Fibroblast of lung (primary cell): ENCODE measurements at regions not wholly inside any gene's neighbourhood (a gene's known extent, or its start where the extent isn't known, plus 50 kb on each side); places are given as distances from the start of the nearest gene placed in this dataset.

Experiments
- DNase-seq, 2 donors: peaks; one replicate each; pipeline versions ENCODE4 v3.0.0 to v3.0.0-alpha.2; 2010; ENCODE audit warnings: low read depth in 2 of 2
- H2AFZ ChIP-seq: 2 replicates; pipeline ENCODE4 v1.5.1; 2012; ENCODE audit warnings: low read length, control low read depth, inconsistent platforms
- H3K27ac ChIP-seq: 2 replicates; pipeline ENCODE4 v1.5.1; 2011; ENCODE audit warnings: low read length, control low read depth; ENCODE audit not compliant: insufficient read depth
- H3K27me3 ChIP-seq: 2 replicates; pipeline ENCODE4 v1.5.1; 2011; ENCODE audit warnings: mild to moderate bottlenecking, low read length; ENCODE audit not compliant: control insufficient read depth, insufficient read depth
- H3K36me3 ChIP-seq: 2 replicates; pipeline ENCODE4 v1.5.1; 2011; ENCODE audit warnings: low read length; ENCODE audit not compliant: control insufficient read depth, insufficient read depth
- H3K4me1 ChIP-seq: 2 replicates; pipeline ENCODE4 v1.5.1; 2011; ENCODE audit warnings: low read length; ENCODE audit not compliant: control insufficient read depth, insufficient read depth; ENCODE audit errors: extremely low read depth
- H3K4me2 ChIP-seq: 2 replicates; pipeline ENCODE4 v1.5.1; 2011; ENCODE audit warnings: low read length, control low read depth; ENCODE audit not compliant: insufficient read depth; ENCODE audit errors: extremely low read depth
- H3K4me3 ChIP-seq, 4 experiments: fragments of 200-600 bp in 1 of 4; sonication (generic) in 1 of 4; replicated peaks in 1 of 4; 2 replicates each; pipeline ENCODE4 v1.5.1; 2011 to 2016; ENCODE audit warnings: low read length in 4 of 4, low read depth in 3 of 4, mild to moderate bottlenecking in 3 of 4, control low read depth in 2 of 4, inconsistent platforms in 1 of 4, mixed read lengths in 1 of 4; ENCODE audit not compliant: insufficient read depth in 1 of 4; ENCODE audit errors: control extremely low read depth in 1 of 4
- H3K79me2 ChIP-seq: 2 replicates; pipeline ENCODE4 v1.5.1; 2012; ENCODE audit warnings: mild to moderate bottlenecking, low read length, inconsistent platforms; ENCODE audit not compliant: control insufficient read depth, insufficient read depth
- H3K9ac ChIP-seq: 2 replicates; pipeline ENCODE4 v1.5.1; 2011; ENCODE audit warnings: mild to moderate bottlenecking, low read length, control low read depth; ENCODE audit not compliant: insufficient read depth
- H3K9me3 ChIP-seq: 2 replicates; pipeline ENCODE4 v1.5.1; 2012; ENCODE audit warnings: low read depth, low read length; ENCODE audit not compliant: control insufficient read depth, insufficient read depth
- H4K20me1 ChIP-seq: 2 replicates; pipeline ENCODE4 v1.5.1; 2011; ENCODE audit warnings: low read length; ENCODE audit not compliant: control insufficient read depth, insufficient read depth; ENCODE audit errors: extremely low read depth
- EZH2 ChIP-seq: IDR thresholded peaks from 2 replicates; pipeline ENCODE4 v1.5.1; 2012; ENCODE audit warnings: low read length, control low read depth, mild to moderate bottlenecking; ENCODE audit errors: missing control alignments
- TF ChIP-seq, protein P1 (sequence below), 2 donors: IDR thresholded peaks in 1 of 2; conservative IDR thresholded peaks in 1 of 2; 1 replicate in 1 of 2; 2 replicates in 1 of 2; pipeline ENCODE4 v1.5.1; 2011 to 2012; ENCODE audit warnings: low read length in 2 of 2, control low read depth in 1 of 2, inconsistent platforms in 1 of 2, low read depth in 1 of 2, mild to moderate bottlenecking in 1 of 2

- H3K9ac ChIP-seq = no peak overlapping the region
- H3K27ac ChIP-seq = no peak overlapping the region
- H2AFZ ChIP-seq = no peak overlapping the region
- TF ChIP-seq EZH2 = no peak
- TF ChIP-seq, protein P1, sequence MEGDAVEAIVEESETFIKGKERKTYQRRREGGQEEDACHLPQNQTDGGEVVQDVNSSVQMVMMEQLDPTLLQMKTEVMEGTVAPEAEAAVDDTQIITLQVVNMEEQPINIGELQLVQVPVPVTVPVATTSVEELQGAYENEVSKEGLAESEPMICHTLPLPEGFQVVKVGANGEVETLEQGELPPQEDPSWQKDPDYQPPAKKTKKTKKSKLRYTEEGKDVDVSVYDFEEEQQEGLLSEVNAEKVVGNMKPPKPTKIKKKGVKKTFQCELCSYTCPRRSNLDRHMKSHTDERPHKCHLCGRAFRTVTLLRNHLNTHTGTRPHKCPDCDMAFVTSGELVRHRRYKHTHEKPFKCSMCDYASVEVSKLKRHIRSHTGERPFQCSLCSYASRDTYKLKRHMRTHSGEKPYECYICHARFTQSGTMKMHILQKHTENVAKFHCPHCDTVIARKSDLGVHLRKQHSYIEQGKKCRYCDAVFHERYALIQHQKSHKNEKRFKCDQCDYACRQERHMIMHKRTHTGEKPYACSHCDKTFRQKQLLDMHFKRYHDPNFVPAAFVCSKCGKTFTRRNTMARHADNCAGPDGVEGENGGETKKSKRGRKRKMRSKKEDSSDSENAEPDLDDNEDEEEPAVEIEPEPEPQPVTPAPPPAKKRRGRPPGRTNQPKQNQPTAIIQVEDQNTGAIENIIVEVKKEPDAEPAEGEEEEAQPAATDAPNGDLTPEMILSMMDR (conservative IDR thresholded peaks at IDR 0.05 in 1 of 2, IDR thresholded peaks at IDR 0.05 in 1 of 2; ENCODE audit: low read depth in 1 of 2, low read length in 2 of 2) = no peak
- no peaks in the 10 kb centered on the region for H4K20me1 ChIP-seq
- no peaks in the 10 kb centered on the region for H3K9me3 ChIP-seq
- H3K79me2 ChIP-seq = no peaks in the 10 kb centered on the region
- no peak overlapping the region for H3K4me2 ChIP-seq
- no peak for DNase-seq
- no peaks in the 10 kb centered on the region for H3K27me3 ChIP-seq
- no peak overlapping the region for H3K4me3 ChIP-seq
- no peaks in the 10 kb centered on the region for H3K36me3 ChIP-seq
- no peaks in the 10 kb centered on the region for H3K4me1 ChIP-seq
These were observed 312.6 kb downstream of the FGFR2 start for GRCh38 chr10:121285406-121286196.

- Histone ChIP-seq H3K9ac (no peak overlapping the region), H2AFZ (no peak overlapping the region), H3K27me3 (no peaks in the 10 kb centered on the region), H3K27ac (no peak overlapping the region), H3K4me1 (no peaks in the 10 kb centered on the region), H3K36me3 (no peaks in the 10 kb centered on the region), H3K4me3 (no peak overlapping the region), H3K9me3 (no peaks in the 10 kb centered on the region), H3K79me2 (no peaks in the 10 kb centered on the region), H4K20me1 (no peaks in the 10 kb centered on the region), H3K4me2 (no peak overlapping the region)
- no peak for DNase-seq
- no peak for TF ChIP-seq EZH2
- TF ChIP-seq, protein P1 (conservative IDR thresholded peaks at IDR 0.05 in 1 of 2, IDR thresholded peaks at IDR 0.05 in 1 of 2; ENCODE audit: low read depth in 1 of 2, low read length in 2 of 2) = no peak
These were observed 310.2 kb downstream of the FGFR2 start for GRCh38 chr10:121288011-121288410.

- Histone ChIP-seq H3K4me3 (no peak overlapping the region), H3K9ac (no peak overlapping the region), H3K4me2 (no peak overlapping the region), H3K79me2 (no peaks in the 10 kb centered on the region), H3K27ac (no peak overlapping the region), H3K9me3 (no peaks in the 10 kb centered on the region), H4K20me1 (no peaks in the 10 kb centered on the region), H3K36me3 (no peaks in the 10 kb centered on the region), H3K4me1 (no peaks in the 10 kb centered on the region), H2AFZ (no peak overlapping the region), H3K27me3 (no peaks in the 10 kb centered on the region)
- TF ChIP-seq, protein P1 (conservative IDR thresholded peaks at IDR 0.05 in 1 of 2, IDR thresholded peaks at IDR 0.05 in 1 of 2; ENCODE audit: low read depth in 1 of 2, low read length in 2 of 2) = no peak
- TF ChIP-seq EZH2 = no peak
- no peak for DNase-seq
These were observed 309.2 kb downstream of the FGFR2 start for GRCh38 chr10:121288864-121289661.
